ENCODE measurements at regions not wholly inside any gene's neighbourhood (a gene's known extent, or its start where the extent isn't known, plus 50 kb on each side); places are given as distances from the start of the nearest gene placed in this dataset.

DNA sequence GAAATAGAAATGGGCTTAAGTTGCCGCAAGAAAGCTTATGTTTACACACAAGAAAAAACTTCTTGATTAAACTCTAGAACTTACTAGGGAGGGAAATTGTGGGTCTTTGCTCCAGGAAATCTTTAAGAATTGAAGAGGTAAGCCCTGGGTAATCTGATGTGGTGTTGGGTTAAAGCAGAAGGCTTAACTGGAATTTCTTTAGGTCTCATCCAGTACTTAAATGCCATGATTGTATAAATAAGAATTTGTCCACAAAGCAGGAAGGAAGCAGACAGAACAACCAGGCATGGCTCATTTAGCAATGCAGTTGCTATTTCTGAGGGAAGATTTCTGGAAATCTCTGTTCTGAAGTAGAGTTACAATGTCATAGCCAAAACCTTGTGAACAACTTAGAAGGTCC is 360.4 kb downstream of the KLF5 start:
- H3K4me3 ChIP-seq, result no peak overlapping the region
- DNase-seq (ENCODE audit: low spot score in 2 of 2), result no peak
- in situ Hi-C loops (cut with MboI; ENCODE audit: low sequenced_read_pairs), result loop anchor here (25.0 kb wide), 2 partner anchors 357 to 582 kb away; partner anchors contain the start of gene KLF5

DNA sequence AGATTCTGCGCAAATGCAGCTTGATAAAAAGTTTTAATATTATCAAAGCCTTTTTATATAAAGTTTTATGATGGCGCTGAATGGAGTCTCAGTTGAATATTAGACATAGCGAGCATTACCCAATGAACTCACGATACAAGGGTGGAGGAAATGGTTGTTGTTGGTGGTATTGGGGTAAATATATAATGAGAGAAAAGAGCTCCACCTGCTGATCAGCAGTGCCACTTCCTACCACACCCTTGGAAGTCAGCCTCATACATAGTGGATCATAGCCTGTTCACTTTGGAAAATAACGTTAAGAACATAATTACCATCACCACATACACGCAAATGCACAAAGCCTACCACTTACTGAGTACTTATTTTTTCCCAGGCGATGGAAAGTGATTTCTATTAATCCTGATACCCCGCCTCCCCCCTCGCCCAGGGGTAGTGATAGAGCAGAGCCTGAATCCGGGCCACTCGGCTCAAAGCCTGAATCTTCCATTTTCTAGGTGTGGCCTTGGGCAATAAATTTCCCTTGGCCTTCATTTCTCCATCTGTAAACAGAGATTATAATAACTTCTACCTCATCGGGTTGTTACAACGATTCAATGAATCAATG is 358.3 kb downstream of the KLF5 start:
- no peaks in the 10 kb centered on the region for H3K27me3 ChIP-seq (ENCODE audit: low read depth)
- no peak overlapping the region for H3K4me3 ChIP-seq
- in situ Hi-C loops (cut with MboI; ENCODE audit: low sequenced_read_pairs), result loop anchor here (25.0 kb wide), 2 partner anchors 355 to 580 kb away; partner anchors contain the start of gene KLF5
- peak; percentile 29 to 39 for DNase-seq (ENCODE audit: low spot score in 2 of 2)
- H3K36me3 ChIP-seq (replicated peaks), result no peaks in the 10 kb centered on the region
- no peaks in the 10 kb centered on the region; the same call in 1 of the 2 replicates for H3K4me1 ChIP-seq
- no peaks in the 10 kb centered on the region for H3K9me3 ChIP-seq

More for the DNA sequence above, 360.4 kb downstream of the KLF5 start:
- no peaks in the 10 kb centered on the region; the same call in 1 of the 2 replicates for H3K4me1 ChIP-seq
- no peaks in the 10 kb centered on the region for H3K36me3 ChIP-seq (replicated peaks)
- H3K9me3 ChIP-seq, result no peaks in the 10 kb centered on the region
- H3K27me3 ChIP-seq (ENCODE audit: low read depth), result no peaks in the 10 kb centered on the region

DNA sequence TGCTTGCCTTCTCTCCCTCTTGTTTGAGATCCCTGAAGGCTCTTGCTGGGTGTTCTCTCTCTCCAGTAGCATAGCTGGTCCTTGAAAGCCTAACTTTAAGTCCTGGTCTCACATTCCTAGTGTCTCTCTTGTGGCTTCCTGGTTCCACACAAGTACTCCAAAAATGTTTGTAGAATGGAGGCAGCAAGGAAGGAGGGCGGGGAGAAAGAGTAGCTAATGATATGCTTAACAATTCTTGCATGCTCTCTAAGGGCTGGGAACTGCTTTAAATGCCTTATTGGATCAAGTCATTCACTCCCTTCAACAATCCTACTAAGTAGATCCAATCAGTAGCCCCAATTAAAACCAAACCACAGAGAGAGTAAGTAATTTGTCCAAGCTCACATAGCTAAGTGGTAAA is 357.3 kb downstream of the KLF5 start:
- no peak for DNase-seq (ENCODE audit: low spot score in 2 of 2)
- Histone ChIP-seq H3K9me3 (no peaks in the 10 kb centered on the region), H3K36me3 (replicated peaks) (no peaks in the 10 kb centered on the region), H3K4me1 (no peaks in the 10 kb centered on the region; the same call in 1 of the 2 replicates), H3K27me3 (ENCODE audit: low read depth) (no peaks in the 10 kb centered on the region), H3K4me3 (no peak overlapping the region)
- in situ Hi-C loops (cut with MboI; ENCODE audit: low sequenced_read_pairs), result loop anchor here (25.0 kb wide), 2 partner anchors 354 to 579 kb away; partner anchors contain the start of gene KLF5

DNA sequence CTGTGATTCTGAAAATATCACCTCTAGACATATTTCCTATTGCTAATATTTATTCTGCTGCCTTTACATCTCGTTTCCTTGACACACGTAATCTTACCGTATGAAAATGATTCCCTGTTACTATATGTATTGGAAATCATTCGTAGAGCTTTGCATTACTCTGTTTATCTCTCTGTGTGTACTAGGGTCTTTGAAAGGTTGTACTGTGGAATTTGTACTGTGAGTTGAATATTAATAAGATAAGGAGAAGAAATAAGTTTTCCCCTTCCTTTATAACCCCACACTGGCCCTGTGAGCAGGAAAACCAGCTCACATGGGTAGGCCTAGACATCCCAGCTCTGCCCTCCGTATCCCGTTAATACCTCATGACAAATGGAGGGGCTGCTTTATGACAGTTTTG is 354.9 kb downstream of the KLF5 start:
- DNase-seq (ENCODE audit: low spot score in 2 of 2), result no peak
- H3K9me3 ChIP-seq, result no peaks in the 10 kb centered on the region
- H3K4me1 ChIP-seq, result no peaks in the 10 kb centered on the region; the same call in 1 of the 2 replicates
- no peak overlapping the region for H3K4me3 ChIP-seq
- in situ Hi-C loops (cut with MboI; ENCODE audit: low sequenced_read_pairs), result loop anchor here (25.0 kb wide), 2 partner anchors 351 to 576 kb away; partner anchors contain the start of gene KLF5
- no peaks in the 10 kb centered on the region for H3K36me3 ChIP-seq (replicated peaks)
- H3K27me3 ChIP-seq (ENCODE audit: low read depth), result no peaks in the 10 kb centered on the region

DNA sequence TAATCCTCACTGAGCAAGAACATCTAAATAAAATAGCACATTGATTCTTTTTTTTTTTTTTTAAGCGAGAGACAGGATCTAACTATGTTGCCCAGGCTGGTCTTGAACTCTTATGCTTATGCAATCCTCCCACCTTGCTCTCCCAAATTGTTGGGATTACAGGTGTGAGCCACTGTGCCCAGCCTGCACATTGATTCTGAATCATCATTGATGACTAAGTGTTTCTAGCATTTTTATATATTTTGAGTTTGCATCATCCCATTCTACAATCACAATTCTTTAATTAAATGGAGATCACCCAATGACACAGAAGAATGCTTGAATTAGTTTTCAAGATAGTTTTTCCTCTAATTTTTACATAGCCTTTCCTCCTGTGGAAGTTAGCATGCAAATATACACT is 354.1 kb downstream of the KLF5 start:
- H3K36me3 ChIP-seq (replicated peaks), result no peaks in the 10 kb centered on the region
- no peaks in the 10 kb centered on the region; the same call in 1 of the 2 replicates for H3K4me1 ChIP-seq
- H3K4me3 ChIP-seq, result no peak overlapping the region
- H3K27me3 ChIP-seq (ENCODE audit: low read depth), result no peaks in the 10 kb centered on the region
- no peaks in the 10 kb centered on the region for H3K9me3 ChIP-seq
- no peak for DNase-seq (ENCODE audit: low spot score in 2 of 2)
- in situ Hi-C loops (cut with MboI; ENCODE audit: low sequenced_read_pairs), result loop anchor here (25.0 kb wide), 2 partner anchors 351 to 576 kb away; partner anchors contain the start of gene KLF5

DNA sequence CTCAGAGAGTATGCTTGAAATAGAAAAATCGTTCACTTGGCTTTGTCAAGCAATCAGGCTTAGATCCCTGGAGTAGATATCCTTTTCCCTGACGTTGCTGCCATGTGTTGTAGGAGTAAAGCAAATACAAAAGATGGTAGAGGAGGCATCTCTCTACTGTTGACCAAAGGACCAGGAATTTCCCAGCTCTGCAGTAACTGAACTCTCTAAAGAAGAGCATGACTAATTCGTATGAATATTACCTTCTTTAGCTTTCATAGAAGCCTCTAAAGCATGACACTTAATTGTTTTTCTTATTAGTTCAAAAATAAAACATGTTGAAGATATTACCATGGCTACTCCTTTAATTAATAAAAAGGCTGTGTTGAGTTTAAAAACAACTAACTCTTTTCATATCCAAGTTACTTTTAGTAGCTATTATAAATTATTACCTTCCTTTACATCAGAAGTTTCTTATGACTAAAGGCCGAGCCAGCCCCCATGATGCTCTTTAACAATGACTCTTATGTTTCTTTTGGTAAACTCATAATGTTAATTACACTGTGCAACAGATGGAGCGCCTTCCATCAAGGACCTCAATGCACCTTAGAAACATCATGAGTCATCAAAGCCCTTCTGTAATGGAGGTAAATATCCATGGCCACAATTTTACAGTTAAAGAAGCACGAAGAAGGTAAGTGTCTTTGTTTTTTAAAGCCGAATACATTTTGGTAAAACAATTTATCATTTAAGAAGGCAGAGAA is 352.4 kb downstream of the KLF5 start:
- DNase-seq (ENCODE audit: low spot score in 2 of 2), result no peak
- in situ Hi-C loops (cut with MboI; ENCODE audit: low sequenced_read_pairs), result loop anchor here (25.0 kb wide), 2 partner anchors 349 to 574 kb away; partner anchors contain the start of gene KLF5

DNA sequence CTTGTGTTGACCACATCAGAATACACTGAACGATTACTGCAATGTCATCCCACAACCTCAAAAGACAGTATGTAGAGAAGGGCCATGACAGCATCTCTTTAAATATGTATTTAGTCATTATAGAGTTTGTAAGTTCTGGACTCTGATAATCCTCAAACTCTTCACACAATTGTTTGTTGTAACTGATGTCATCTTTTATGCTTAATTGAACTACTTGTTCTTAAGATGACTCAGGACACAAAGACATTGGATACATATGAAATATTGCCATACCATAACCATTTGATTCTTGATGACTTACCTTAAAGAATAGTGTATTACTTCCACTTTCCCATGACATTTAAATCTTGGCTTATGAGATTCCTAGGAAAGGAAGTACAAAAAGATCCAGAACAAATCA is 347.6 kb downstream of the KLF5 start:
- Histone ChIP-seq H3K4me3 (no peak overlapping the region), H3K27me3 (ENCODE audit: low read depth) (no peaks in the 10 kb centered on the region), H3K4me1 (no peaks in the 10 kb centered on the region), H3K9me3 (no peaks in the 10 kb centered on the region), H3K36me3 (replicated peaks) (no peaks in the 10 kb centered on the region)
- in situ Hi-C loops (cut with MboI; ENCODE audit: low sequenced_read_pairs), result loop anchor here (25.0 kb wide), 2 partner anchors 344 to 569 kb away; partner anchors contain the start of gene KLF5
- no peak for DNase-seq (ENCODE audit: low spot score in 2 of 2)

More for the DNA sequence above, 352.4 kb downstream of the KLF5 start:
- H3K36me3 ChIP-seq (replicated peaks), result no peaks in the 10 kb centered on the region
- no peaks in the 10 kb centered on the region; the same call in 1 of the 2 replicates for H3K4me1 ChIP-seq
- H3K4me3 ChIP-seq, result no peak overlapping the region
- H3K9me3 ChIP-seq, result no peaks in the 10 kb centered on the region
- H3K27me3 ChIP-seq (ENCODE audit: low read depth), result no peaks in the 10 kb centered on the region

DNA sequence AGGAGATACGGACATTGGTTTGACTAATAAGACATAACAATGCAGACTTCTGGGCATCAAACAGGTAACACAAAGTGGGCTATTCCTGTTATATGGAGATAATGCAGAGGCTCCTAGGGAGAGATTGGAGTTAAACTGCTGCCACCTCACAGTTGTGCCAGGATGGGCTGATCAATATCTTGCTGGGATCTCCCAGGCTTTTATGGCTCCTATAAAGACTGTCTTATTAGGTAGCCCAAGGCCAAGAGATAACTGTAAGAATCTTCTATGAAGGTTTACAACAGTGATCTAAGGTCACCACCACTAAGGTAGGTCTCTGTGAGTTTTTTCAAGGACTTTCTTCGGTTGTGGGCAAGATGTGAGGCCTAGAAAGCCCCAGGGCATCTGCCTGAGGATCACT is 345.8 kb downstream of the KLF5 start:
- Histone ChIP-seq H3K4me3 (no peak overlapping the region), H3K9me3 (no peaks in the 10 kb centered on the region), H3K36me3 (replicated peaks) (no peaks in the 10 kb centered on the region), H3K4me1 (peaks cover 8% of the 10 kb centered on the region), H3K27me3 (ENCODE audit: low read depth) (no peaks in the 10 kb centered on the region)
- in situ Hi-C loops (cut with MboI; ENCODE audit: low sequenced_read_pairs), result loop anchor here (25.0 kb wide), 2 partner anchors 342 to 567 kb away; partner anchors contain the start of gene KLF5
- DNase-seq (ENCODE audit: low spot score in 2 of 2), result no peak

DNA sequence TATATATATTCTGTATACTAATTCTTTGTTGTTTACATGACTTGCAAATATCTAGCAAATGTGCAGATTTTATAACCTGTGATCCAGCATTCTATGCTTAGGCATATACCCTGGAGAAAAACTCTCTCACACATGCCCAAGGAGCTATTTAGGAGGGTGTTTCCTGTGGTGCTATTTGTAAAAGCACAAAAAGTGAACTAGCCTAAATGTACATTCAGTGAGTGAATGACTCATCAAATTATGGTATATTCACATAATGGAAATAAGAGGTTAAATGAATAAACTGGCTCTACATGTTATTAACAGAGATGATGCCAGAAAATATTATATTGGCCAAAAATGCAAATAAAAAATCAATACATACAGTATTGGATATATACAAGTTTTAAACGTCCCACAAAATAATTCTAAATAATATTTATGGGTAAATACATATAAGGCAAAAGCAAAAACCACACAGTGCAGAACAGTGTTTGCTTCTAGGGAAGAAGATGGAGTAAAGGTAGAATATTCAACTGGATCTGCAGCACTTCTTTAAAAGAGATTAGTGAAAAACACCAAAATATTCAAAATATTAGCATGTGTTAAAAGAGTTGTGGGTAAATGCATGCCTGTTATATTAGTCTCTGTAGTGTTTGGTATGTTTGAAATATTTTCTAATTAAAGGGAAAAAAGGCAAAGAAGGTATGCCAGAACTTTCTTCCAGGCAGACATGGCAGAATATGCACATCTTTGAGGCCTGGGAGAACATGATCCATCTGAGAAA is 344.7 kb downstream of the KLF5 start:
- Histone ChIP-seq H3K36me3 (replicated peaks) (no peaks in the 10 kb centered on the region), H3K9me3 (no peaks in the 10 kb centered on the region), H3K4me3 (no peak overlapping the region), H3K4me1 (peaks cover 18% of the 10 kb centered on the region), H3K27me3 (ENCODE audit: low read depth) (no peaks in the 10 kb centered on the region)
- no peak for DNase-seq (ENCODE audit: low spot score in 2 of 2)
- in situ Hi-C loops (cut with MboI; ENCODE audit: low sequenced_read_pairs), result loop anchor here (25.0 kb wide), 2 partner anchors 341 to 566 kb away; partner anchors contain the start of gene KLF5

DNA sequence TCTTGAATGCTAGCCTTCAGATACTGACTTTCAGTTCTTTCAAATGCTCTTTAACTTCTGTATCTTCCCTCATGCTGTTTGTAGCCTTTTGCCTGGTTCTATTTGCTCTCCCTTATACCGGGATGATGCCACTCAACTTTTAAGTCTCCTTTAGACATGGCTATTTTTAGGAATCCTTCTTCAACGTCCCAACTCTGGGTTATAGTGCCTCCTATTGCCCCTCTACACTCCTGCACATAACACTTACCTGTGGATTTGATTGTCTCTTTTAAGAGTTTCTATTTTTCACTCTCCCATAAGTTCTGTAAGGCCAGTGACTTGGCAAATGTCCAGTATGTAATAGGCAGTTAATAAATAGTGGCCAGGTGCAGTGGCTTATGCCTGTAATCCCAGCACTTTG is 343.0 kb downstream of the KLF5 start:
- Histone ChIP-seq H3K9me3 (no peaks in the 10 kb centered on the region), H3K4me1 (peaks cover 33% of the 10 kb centered on the region), H3K27me3 (ENCODE audit: low read depth) (no peaks in the 10 kb centered on the region), H3K36me3 (replicated peaks) (no peaks in the 10 kb centered on the region), H3K4me3 (no peak overlapping the region)
- DNase-seq (ENCODE audit: low spot score in 2 of 2), result no peak
- in situ Hi-C loops (cut with MboI; ENCODE audit: low sequenced_read_pairs), result loop anchor here (25.0 kb wide), 2 partner anchors 339 to 564 kb away; partner anchors contain the start of gene KLF5

DNA sequence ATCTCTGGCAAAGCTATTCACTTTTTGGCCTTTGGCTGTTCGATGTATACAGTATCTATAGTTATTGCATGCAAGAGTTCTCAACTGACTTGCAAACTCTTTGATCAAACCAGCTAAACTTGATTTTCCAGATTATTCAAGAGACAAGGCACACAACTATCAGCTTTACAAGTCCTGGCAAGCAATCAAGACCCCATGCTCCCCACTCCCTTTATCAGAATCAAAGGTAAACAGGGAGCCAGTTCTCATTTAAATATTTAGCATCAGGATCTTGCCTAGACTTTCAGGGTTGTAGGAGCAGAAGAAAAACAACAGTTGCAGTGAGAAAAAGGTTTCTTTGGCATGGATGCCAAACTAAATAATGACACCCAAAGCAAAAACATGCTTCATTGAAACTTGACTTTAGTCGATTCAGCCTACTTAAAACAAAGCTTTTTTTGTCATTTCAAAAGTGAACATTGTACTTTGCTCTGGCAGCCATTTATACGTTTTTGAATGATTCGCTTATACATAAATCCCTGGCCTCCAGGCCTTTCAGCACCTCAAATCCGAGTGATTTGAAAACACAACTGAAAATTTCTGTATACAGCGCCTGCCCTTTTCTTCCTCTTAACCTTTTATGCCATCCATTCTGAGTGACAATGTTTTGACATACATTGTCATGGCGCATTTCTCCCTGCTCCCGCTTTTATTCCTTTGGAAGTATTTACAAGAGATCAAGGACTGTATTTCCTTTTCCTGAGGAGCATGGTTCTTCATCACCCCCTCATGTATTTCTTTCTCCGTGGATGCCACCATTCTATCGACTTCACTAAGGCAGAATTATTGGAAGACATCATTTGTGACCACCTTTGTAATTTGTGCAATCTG is 340.8 kb downstream of the KLF5 start:
- Histone ChIP-seq H3K9me3 (no peaks in the 10 kb centered on the region), H3K4me1 (peaks cover 38% of the 10 kb centered on the region), H3K36me3 (replicated peaks) (no peaks in the 10 kb centered on the region), H3K27me3 (ENCODE audit: low read depth) (no peaks in the 10 kb centered on the region), H3K4me3 (no peak overlapping the region)
- DNase-seq (ENCODE audit: low spot score in 2 of 2), result peak; percentile 35 to 54
- in situ Hi-C loops (cut with MboI; ENCODE audit: low sequenced_read_pairs), result loop anchor here (25.0 kb wide), 2 partner anchors 337 to 562 kb away; partner anchors contain the start of gene KLF5

DNA sequence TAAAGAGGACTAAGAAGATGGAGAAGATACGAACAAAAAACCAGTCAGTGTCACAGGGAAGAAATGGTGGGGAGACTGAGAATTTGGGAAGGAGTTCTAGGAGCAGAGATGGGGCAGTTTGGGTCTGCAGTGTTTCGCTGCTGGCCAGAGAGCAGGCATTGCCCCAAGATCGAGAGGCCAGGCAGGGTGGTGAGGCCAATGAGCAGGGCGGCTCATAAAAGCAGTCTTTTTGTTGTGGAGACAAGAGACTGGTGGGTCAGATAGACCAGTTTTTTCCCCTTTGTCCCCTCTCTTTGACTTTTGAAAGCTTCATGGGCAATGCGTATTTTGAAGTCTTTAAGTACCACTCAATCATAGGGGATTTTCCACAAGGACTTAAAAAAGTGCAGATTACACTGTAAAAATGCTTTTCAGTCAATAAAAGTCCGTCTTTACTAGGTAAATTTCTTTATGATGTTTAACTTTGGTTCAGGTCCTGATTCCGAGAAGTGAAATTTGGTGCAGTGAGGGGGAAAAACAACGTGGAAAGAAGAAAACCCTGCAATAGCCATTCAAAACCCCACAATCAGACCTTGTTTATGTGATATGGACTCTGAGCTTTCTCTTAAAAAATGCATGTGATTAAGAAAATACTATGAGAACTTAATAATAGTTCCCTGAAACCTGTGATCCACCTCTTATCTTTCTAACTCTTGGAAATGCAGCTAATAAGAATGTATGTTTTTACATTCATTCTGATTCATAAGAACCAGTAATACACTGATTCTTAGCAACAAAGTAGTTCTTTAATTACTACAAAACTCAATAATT is 338.9 kb downstream of the KLF5 start:
- peak; percentile 76 to 94 for DNase-seq (ENCODE audit: low spot score in 2 of 2)
- Histone ChIP-seq H3K4me3 (no peak overlapping the region), H3K36me3 (replicated peaks) (no peaks in the 10 kb centered on the region), H3K9me3 (no peaks in the 10 kb centered on the region), H3K27me3 (ENCODE audit: low read depth) (no peaks in the 10 kb centered on the region), H3K4me1 (peaks cover 38% of the 10 kb centered on the region)
- in situ Hi-C loops (cut with MboI; ENCODE audit: low sequenced_read_pairs), result no loop called here
